ENCODE measurements at regions not wholly inside any gene's neighbourhood (a gene's known extent, or its start where the extent isn't known, plus 50 kb on each side); places are given as distances from the start of the nearest gene placed in this dataset.

- FAIRE-seq, result no peak
- Histone ChIP-seq H4K20me1 (replicated peaks; ENCODE audit: control insufficient read depth, extremely low read depth, insufficient read depth, low read length) (no peaks in the 10 kb centered on the region), H3K4me1 (ENCODE audit: control insufficient read depth, extremely low read depth, insufficient read depth, low read length) (no peaks in the 10 kb centered on the region), H3K9ac (replicated peaks; ENCODE audit: extremely low read depth, insufficient read depth, low read length) (no peak overlapping the region), H2AFZ (ENCODE audit: low read depth, low read length) (no peak overlapping the region), H3K4me3 (replicated peaks in 1 of 3; ENCODE audit: insufficient read depth in 1 of 3, low read depth in 1 of 3, low read length in 3 of 3) (no peak overlapping the region), H3K9me1 (replicated peaks; ENCODE audit: control insufficient read depth, extremely low read depth, insufficient read depth, low read length) (no peaks in the 10 kb centered on the region), H3K9me3 (replicated peaks; ENCODE audit: control insufficient read depth, insufficient read depth, low read length) (no peaks in the 10 kb centered on the region), H3K27ac (ENCODE audit: insufficient read depth, low read depth, low read length) (no peak overlapping the region), H3K4me2 (ENCODE audit: insufficient read depth, low read length) (no peak overlapping the region), H3K36me3 (ENCODE audit: control insufficient read depth in 2 of 2, extremely low read depth in 1 of 2, insufficient read depth in 2 of 2, low read length in 2 of 2) (no peaks in the 10 kb centered on the region), H3K79me2 (ENCODE audit: control insufficient read depth, insufficient read depth, low read length) (no peaks in the 10 kb centered on the region), H3K27me3 (ENCODE audit: control insufficient read depth in 2 of 2, insufficient read depth in 2 of 2, low read length in 2 of 2) (no peaks in the 10 kb centered on the region)
- DNase-seq (ENCODE audit: low read depth, low spot score), result no peak
- dilution Hi-C loops (cut with MboI; ENCODE audit: extremely low pct_ligation_motif_present, low sequenced_read_pairs) (no loop called here), intact Hi-C loops (cut with micrococcal nuclease) (no loop called here)
- CTCF ChIA-PET, result no interaction called here
- no peak for TF ChIP-seq FOS (IDR thresholded peaks at IDR 0.05; ENCODE audit: borderline replicate concordance, insufficient read depth, low read length)
- no peak for TF ChIP-seq GATA2 (IDR thresholded peaks at IDR 0.05; ENCODE audit: insufficient read depth, insufficient read length, low read depth, low read length)
- TF ChIP-seq MAX (IDR thresholded peaks at IDR 0.05; ENCODE audit: insufficient read depth, insufficient read length), result no peak
- no peak for TF ChIP-seq POLR2A (IDR thresholded peaks at IDR 0.05; ENCODE audit: low read depth, low read length)
- no peak for TF ChIP-seq POLR2AphosphoS5 (IDR thresholded peaks at IDR 0.05; ENCODE audit: insufficient read depth, low read depth, low read length)
- TF ChIP-seq MYC (IDR thresholded peaks at IDR 0.05; ENCODE audit: low read depth, low read length), result no peak
- TF ChIP-seq CTCF (IDR thresholded peaks at IDR 0.05; ENCODE audit: extremely low read depth in 1 of 2, insufficient read depth in 1 of 2, low read depth in 1 of 2, low read length in 2 of 2), result no peak
- TF ChIP-seq EZH2 (IDR thresholded peaks at IDR 0.05; ENCODE audit: borderline replicate concordance, low read depth, low read length, severe bottlenecking), result no peak
- no peak for TF ChIP-seq JUN (IDR thresholded peaks at IDR 0.05; ENCODE audit: borderline replicate concordance, insufficient read depth, insufficient read length, low read depth)
- no TSS peak for BruUV-seq (replicated peaks)
- POLR2A ChIA-PET, result no interaction called here
These were observed 53.4 kb upstream of the PWP1 start for GRCh38 chr12:107632246-107632645.
